ENCODE measurements at regions not wholly inside any gene's neighbourhood (a gene's known extent, or its start where the extent isn't known, plus 50 kb on each side); places are given as distances from the start of the nearest gene placed in this dataset.

GRCh38 chr12:18970603-18971002 is 158.9 kb upstream of the PLEKHA5 start:
- no peak overlapping the region for H3K4me2 ChIP-seq (ENCODE audit: low read length)
- TF ChIP-seq MXI1 (conservative IDR thresholded peaks at IDR 0.05; ENCODE audit: poor library complexity, severe bottlenecking), result no peak
- no peak for TF ChIP-seq EZH2 (IDR thresholded peaks at IDR 0.05; ENCODE audit: borderline replicate concordance, insufficient read depth, low read length, poor library complexity, severe bottlenecking)
- no peak for TF ChIP-seq CTCF (IDR thresholded peaks at IDR 0.05; ENCODE audit: poor library complexity, severe bottlenecking)
- TF ChIP-seq RAD21 (conservative IDR thresholded peaks at IDR 0.05), result no peak
- TF ChIP-seq TAF1 (IDR thresholded peaks at IDR 0.05; ENCODE audit: low read depth), result no peak
- H3K27me3 ChIP-seq (ENCODE audit: insufficient read depth, low read depth, low read length), result no peaks in the 10 kb centered on the region
- no peaks in the 10 kb centered on the region for H4K20me1 ChIP-seq (ENCODE audit: insufficient read depth)
- no peak overlapping the region for H3K4me3 ChIP-seq (ENCODE audit: low read length)
- no peak overlapping the region for H2AFZ ChIP-seq (ENCODE audit: low read depth, low read length)
- H3K9me2 ChIP-seq (ENCODE audit: insufficient read depth, low read length), result no peaks in the 10 kb centered on the region
- H3K79me2 ChIP-seq (replicated peaks; ENCODE audit: insufficient read depth, low read length), result no peaks in the 10 kb centered on the region
- no peaks in the 10 kb centered on the region for H3F3A ChIP-seq (ENCODE audit: insufficient read depth, low read length, poor library complexity, severe bottlenecking)
- H3K36me3 ChIP-seq (ENCODE audit: insufficient read depth, low read length), result no peaks in the 10 kb centered on the region
- H3K27ac ChIP-seq (ENCODE audit: low read length), result no peak overlapping the region
- no peak overlapping the region for H3K9ac ChIP-seq (ENCODE audit: low read length)
- no peaks in the 10 kb centered on the region for H3K9me3 ChIP-seq (ENCODE audit: low read length)

GRCh38 chr12:18971932-18972331 is 157.6 kb upstream of the PLEKHA5 start:
- Histone ChIP-seq H3K9ac (ENCODE audit: low read length) (no peak overlapping the region), H2AFZ (ENCODE audit: low read depth, low read length) (no peak overlapping the region), H3K79me2 (replicated peaks; ENCODE audit: insufficient read depth, low read length) (no peaks in the 10 kb centered on the region), H3K4me3 (ENCODE audit: low read length) (no peak overlapping the region), H3K27ac (ENCODE audit: low read length) (no peak overlapping the region), H3K36me3 (ENCODE audit: insufficient read depth, low read length) (no peaks in the 10 kb centered on the region), H3K9me3 (ENCODE audit: low read length) (no peaks in the 10 kb centered on the region), H3K27me3 (ENCODE audit: insufficient read depth, low read depth, low read length) (no peaks in the 10 kb centered on the region), H4K20me1 (ENCODE audit: insufficient read depth) (no peaks in the 10 kb centered on the region), H3K9me2 (ENCODE audit: insufficient read depth, low read length) (no peaks in the 10 kb centered on the region), H3K4me2 (ENCODE audit: low read length) (no peak overlapping the region), H3F3A (ENCODE audit: insufficient read depth, low read length, poor library complexity, severe bottlenecking) (no peaks in the 10 kb centered on the region)
- no peak for TF ChIP-seq TAF1 (IDR thresholded peaks at IDR 0.05; ENCODE audit: low read depth)
- TF ChIP-seq CTCF (IDR thresholded peaks at IDR 0.05; ENCODE audit: poor library complexity, severe bottlenecking), result no peak
- no peak for TF ChIP-seq EP300 (conservative IDR thresholded peaks at IDR 0.05; ENCODE audit: poor library complexity, severe bottlenecking)
- TF ChIP-seq MXI1 (conservative IDR thresholded peaks at IDR 0.05; ENCODE audit: poor library complexity, severe bottlenecking), result no peak

- H3K79me2 ChIP-seq (replicated peaks; ENCODE audit: insufficient read depth, low read length), result no peaks in the 10 kb centered on the region
- H3K9me3 ChIP-seq (ENCODE audit: low read length), result no peaks in the 10 kb centered on the region
- no peak overlapping the region for H3K27ac ChIP-seq (ENCODE audit: low read length)
- no peak overlapping the region for H3K9ac ChIP-seq (ENCODE audit: low read length)
- no peaks in the 10 kb centered on the region for H3K9me2 ChIP-seq (ENCODE audit: insufficient read depth, low read length)
- H3F3A ChIP-seq (ENCODE audit: insufficient read depth, low read length, poor library complexity, severe bottlenecking), result no peaks in the 10 kb centered on the region
- no peak overlapping the region for H3K4me2 ChIP-seq (ENCODE audit: low read length)
- no peaks in the 10 kb centered on the region for H4K20me1 ChIP-seq (ENCODE audit: insufficient read depth)
- TF ChIP-seq TAF1 (IDR thresholded peaks at IDR 0.05; ENCODE audit: low read depth), result no peak
- no peaks in the 10 kb centered on the region for H3K27me3 ChIP-seq (ENCODE audit: insufficient read depth, low read depth, low read length)
- no peak overlapping the region for H2AFZ ChIP-seq (ENCODE audit: low read depth, low read length)
- H3K36me3 ChIP-seq (ENCODE audit: insufficient read depth, low read length), result no peaks in the 10 kb centered on the region
- H3K4me3 ChIP-seq (ENCODE audit: low read length), result no peak overlapping the region
Observed at GRCh38 chr12:18975933-18976332, 153.6 kb upstream of the PLEKHA5 start.
